MM.1S (cell line): ENCODE measurements at regions not wholly inside any gene's neighbourhood (a gene's known extent, or its start where the extent isn't known, plus 50 kb on each side); places are given as distances from the start of the nearest gene placed in this dataset.

Experiments used
- DNase-seq: peaks from one replicate; pipeline ENCODE4 v3.0.0-alpha.2; 2015
- H2AFZ ChIP-seq: fragments of 300-600 bp; sonication (generic); 2 replicates; pipeline ENCODE4 v1.6.0; 2016; ENCODE audit warnings: antibody characterized with exemption, low read length
- H3F3A ChIP-seq: fragments of 300-600 bp; sonication (generic); 2 replicates; pipeline ENCODE4 v1.6.1; 2016; ENCODE audit warnings: mild to moderate bottlenecking, antibody characterized with exemption, low read length, moderate library complexity, mixed read lengths; ENCODE audit not compliant: insufficient read depth
- H3K27ac ChIP-seq: fragments of 300-600 bp; sonication (generic); 2 replicates; pipeline ENCODE4 v1.5.1; 2016; ENCODE audit warnings: mild to moderate bottlenecking, low read length
- H3K27me3 ChIP-seq: fragments of 300-600 bp; sonication (generic); replicated peaks from 2 replicates; pipeline ENCODE4 v1.6.0; 2016; ENCODE audit warnings: low read length; ENCODE audit not compliant: insufficient read depth
- H3K36me3 ChIP-seq: fragments of 300-600 bp; sonication (generic); replicated peaks from 2 replicates; pipeline ENCODE4 v1.6.1; 2016; ENCODE audit warnings: mild to moderate bottlenecking, low read length, mixed read lengths; ENCODE audit not compliant: insufficient read depth
- H3K4me1 ChIP-seq: fragments of 300-600 bp; sonication (generic); 2 replicates; pipeline ENCODE4 v1.6.1; 2016; ENCODE audit warnings: low read length, mixed read lengths
- H3K4me2 ChIP-seq: fragments of 300-600 bp; sonication (generic); 2 replicates; pipeline ENCODE4 v1.6.0; 2016; ENCODE audit warnings: low read depth, low read length
- H3K4me3 ChIP-seq: fragments of 300-600 bp; sonication (generic); 2 replicates; pipeline ENCODE4 v1.5.1; 2016; ENCODE audit warnings: low read length, mixed read lengths
- H3K79me2 ChIP-seq: fragments of 300-600 bp; sonication (generic); 2 replicates; pipeline ENCODE4 v1.6.1; 2016; ENCODE audit warnings: mixed run types, low read length, mixed read lengths
- H3K9ac ChIP-seq: fragments of 300-600 bp; sonication (generic); 2 replicates; pipeline ENCODE4 v1.6.1; 2016; ENCODE audit warnings: low read length, mixed read lengths
- H3K9me2 ChIP-seq: fragments of 300-600 bp; sonication (generic); replicated peaks from 2 replicates; pipeline ENCODE4 v1.6.1; 2016; ENCODE audit warnings: mild to moderate bottlenecking, low read length, mixed read lengths; ENCODE audit not compliant: insufficient read depth
- H3K9me3 ChIP-seq: fragments of 300-600 bp; sonication (generic); replicated peaks from 2 replicates; pipeline ENCODE4 v1.6.1; 2016; ENCODE audit warnings: mild to moderate bottlenecking, low read length, mixed read lengths; ENCODE audit not compliant: insufficient read depth
- H4K20me1 ChIP-seq: fragments of 300-600 bp; sonication (generic); 2 replicates; pipeline ENCODE4 v1.6.1; 2016; ENCODE audit warnings: mild to moderate bottlenecking, low read length, moderate library complexity, mixed read lengths; ENCODE audit not compliant: insufficient read depth
- EZH2 ChIP-seq: fragments of 300-600 bp; sonication (generic); optimal IDR thresholded peaks from 2 replicates; pipeline ENCODE3; 2017; ENCODE audit warnings: low read depth, mild to moderate bottlenecking, antibody characterized with exemption, low read length, mixed read lengths
- EZH2phosphoT487 ChIP-seq: fragments of 300-600 bp; sonication (generic); IDR thresholded peaks from 2 replicates; pipeline ENCODE4 v1.6.1; 2018; ENCODE audit warnings: antibody characterized with exemption, low read length
- TF ChIP-seq, protein P1 (sequence below): fragments of 300-600 bp; sonication (generic); IDR thresholded peaks from 2 replicates; pipeline ENCODE4 v1.5.1; 2016; ENCODE audit warnings: antibody characterized with exemption, low read length, mixed read lengths

DNA sequence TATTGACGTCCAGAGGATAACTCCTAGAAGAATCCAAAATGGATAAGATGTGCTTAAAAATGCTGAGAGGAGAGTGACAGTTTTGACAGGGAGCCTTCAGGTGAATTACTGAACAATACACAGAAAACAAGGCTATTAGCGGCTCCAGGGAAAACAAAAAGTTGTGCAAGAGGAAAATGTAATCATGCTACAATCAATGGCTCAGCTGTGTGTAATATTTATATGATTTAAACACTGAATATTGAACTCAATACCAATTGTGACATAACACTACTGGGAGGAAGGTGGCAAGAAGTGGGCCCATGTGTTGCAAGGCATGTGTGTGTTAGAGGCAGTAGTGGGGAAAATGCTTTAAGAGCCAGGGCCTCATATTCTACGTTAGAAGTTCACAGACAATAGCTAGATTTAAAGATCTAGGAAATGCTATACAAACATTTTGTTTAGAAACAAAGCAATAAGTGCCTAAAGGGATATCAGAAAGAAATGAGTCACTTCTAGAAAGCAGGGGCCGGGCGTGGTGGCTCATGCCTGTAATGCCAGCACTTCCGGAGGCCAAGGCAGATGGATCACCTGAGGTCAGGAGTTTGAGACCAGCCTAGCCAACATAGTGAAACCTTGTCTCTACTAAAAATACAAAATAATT lies 253.2 kb upstream of the IRX5 start:
- H3K27me3 ChIP-seq: no peaks in the 10 kb centered on the region
- no peaks in the 10 kb centered on the region for H3K36me3 ChIP-seq
- no peaks in the 10 kb centered on the region for H4K20me1 ChIP-seq
- no peaks in the 10 kb centered on the region for H3K9me2 ChIP-seq
- no peak for DNase-seq
- H2AFZ ChIP-seq: no peak overlapping the region
- TF ChIP-seq, protein P1, sequence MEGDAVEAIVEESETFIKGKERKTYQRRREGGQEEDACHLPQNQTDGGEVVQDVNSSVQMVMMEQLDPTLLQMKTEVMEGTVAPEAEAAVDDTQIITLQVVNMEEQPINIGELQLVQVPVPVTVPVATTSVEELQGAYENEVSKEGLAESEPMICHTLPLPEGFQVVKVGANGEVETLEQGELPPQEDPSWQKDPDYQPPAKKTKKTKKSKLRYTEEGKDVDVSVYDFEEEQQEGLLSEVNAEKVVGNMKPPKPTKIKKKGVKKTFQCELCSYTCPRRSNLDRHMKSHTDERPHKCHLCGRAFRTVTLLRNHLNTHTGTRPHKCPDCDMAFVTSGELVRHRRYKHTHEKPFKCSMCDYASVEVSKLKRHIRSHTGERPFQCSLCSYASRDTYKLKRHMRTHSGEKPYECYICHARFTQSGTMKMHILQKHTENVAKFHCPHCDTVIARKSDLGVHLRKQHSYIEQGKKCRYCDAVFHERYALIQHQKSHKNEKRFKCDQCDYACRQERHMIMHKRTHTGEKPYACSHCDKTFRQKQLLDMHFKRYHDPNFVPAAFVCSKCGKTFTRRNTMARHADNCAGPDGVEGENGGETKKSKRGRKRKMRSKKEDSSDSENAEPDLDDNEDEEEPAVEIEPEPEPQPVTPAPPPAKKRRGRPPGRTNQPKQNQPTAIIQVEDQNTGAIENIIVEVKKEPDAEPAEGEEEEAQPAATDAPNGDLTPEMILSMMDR: no peak
- TF ChIP-seq EZH2 (no peak), EZH2phosphoT487 (no peak)
- no peak overlapping the region for H3K4me3 ChIP-seq
- no peaks in the 10 kb centered on the region for H3K9me3 ChIP-seq
- no peaks in the 10 kb centered on the region for H3K4me1 ChIP-seq
- H3K9ac ChIP-seq: no peak overlapping the region
- no peaks in the 10 kb centered on the region for H3K79me2 ChIP-seq
- no peaks in the 10 kb centered on the region for H3F3A ChIP-seq
- H3K27ac ChIP-seq: no peak overlapping the region
- H3K4me2 ChIP-seq: no peak overlapping the region

DNA sequence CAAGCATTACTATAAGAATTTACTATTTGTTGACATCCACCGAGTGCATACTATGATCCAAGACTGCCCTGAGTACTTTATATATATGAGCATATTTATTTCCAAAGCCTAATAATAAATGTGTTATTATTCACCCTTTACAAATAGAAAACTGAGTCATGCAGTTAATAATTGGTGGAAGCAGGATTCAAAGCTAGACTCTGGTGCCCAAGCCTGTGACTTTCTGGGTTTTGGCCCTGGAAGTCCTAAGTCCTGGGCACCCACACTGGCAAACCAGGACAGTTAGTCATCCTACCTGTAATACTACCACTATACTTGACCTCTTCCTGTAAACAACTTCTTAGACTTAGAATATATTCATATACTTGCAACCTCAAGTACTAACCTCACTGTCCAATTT lies 257.4 kb upstream of the IRX5 start:
- Histone ChIP-seq H2AFZ (no peak overlapping the region), H3K4me2 (no peak overlapping the region), H3K4me1 (no peaks in the 10 kb centered on the region), H3K4me3 (no peak overlapping the region), H3K9ac (no peak overlapping the region), H3K27me3 (no peaks in the 10 kb centered on the region), H3K36me3 (no peaks in the 10 kb centered on the region), H3K79me2 (no peaks in the 10 kb centered on the region), H3K9me3 (no peaks in the 10 kb centered on the region), H3F3A (no peaks in the 10 kb centered on the region), H3K27ac (no peak overlapping the region), H4K20me1 (no peaks in the 10 kb centered on the region), H3K9me2 (no peaks in the 10 kb centered on the region)
- TF ChIP-seq EZH2 (no peak), EZH2phosphoT487 (no peak)
- TF ChIP-seq, protein P1: no peak
- DNase-seq: no peak

DNA sequence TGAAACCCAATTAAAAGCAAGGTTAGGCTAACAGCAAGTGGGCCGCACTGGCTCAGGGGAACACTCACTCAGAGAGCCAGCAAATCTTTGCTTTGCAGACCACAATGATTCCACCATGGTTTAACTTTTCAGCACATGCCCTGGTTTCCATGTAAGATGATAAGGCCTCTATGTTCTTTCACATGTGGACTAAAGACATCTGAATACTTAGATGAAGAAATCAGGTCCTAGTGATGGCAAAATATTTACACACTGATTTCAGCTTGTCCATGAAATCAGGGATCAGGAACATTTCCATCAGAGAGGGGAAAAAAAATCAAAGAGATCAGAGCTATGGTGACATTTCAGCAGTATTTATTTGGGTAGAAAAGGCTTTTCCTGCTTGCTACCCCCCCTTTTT lies 258.2 kb upstream of the IRX5 start:
- no peak overlapping the region for H2AFZ ChIP-seq
- H3K4me2 ChIP-seq: no peak overlapping the region
- H3K27ac ChIP-seq: no peak overlapping the region
- H3K79me2 ChIP-seq: no peaks in the 10 kb centered on the region
- no peaks in the 10 kb centered on the region for H3K9me2 ChIP-seq
- TF ChIP-seq EZH2: no peak
- H4K20me1 ChIP-seq: no peaks in the 10 kb centered on the region
- DNase-seq: no peak
- no peaks in the 10 kb centered on the region for H3K27me3 ChIP-seq
- H3K4me1 ChIP-seq: no peaks in the 10 kb centered on the region
- H3K9me3 ChIP-seq: no peaks in the 10 kb centered on the region
- no peak overlapping the region for H3K9ac ChIP-seq
- H3K4me3 ChIP-seq: no peak overlapping the region
- no peaks in the 10 kb centered on the region for H3K36me3 ChIP-seq
- no peaks in the 10 kb centered on the region for H3F3A ChIP-seq

DNA sequence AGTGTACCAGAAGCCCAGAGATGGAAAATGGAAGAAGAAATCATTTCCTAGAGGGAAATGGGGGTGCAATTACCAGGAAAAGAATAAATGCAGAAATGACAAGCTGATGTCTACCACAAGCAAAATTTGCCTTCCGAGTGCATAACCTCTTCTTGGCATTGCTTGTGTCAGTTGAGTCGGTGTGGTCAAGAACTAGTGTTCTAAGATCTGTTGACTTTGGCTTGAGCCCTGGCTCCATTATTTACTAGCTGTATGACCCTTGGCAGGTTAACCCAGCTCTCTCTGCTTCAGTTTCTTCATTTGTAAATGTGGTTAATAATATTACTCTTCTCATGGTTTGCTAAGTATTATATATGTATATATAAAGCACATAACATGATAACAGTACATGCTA lies 273.0 kb upstream of the IRX5 start:
- Histone ChIP-seq H3K4me3 (no peak overlapping the region), H3K79me2 (no peaks in the 10 kb centered on the region), H2AFZ (no peak overlapping the region), H3K9me2 (no peaks in the 10 kb centered on the region), H3K9ac (no peak overlapping the region), H3K9me3 (no peaks in the 10 kb centered on the region), H3K27ac (no peak overlapping the region), H3K4me1 (no peaks in the 10 kb centered on the region), H3K4me2 (no peak overlapping the region), H3K36me3 (no peaks in the 10 kb centered on the region), H3K27me3 (no peaks in the 10 kb centered on the region), H4K20me1 (no peaks in the 10 kb centered on the region), H3F3A (no peaks in the 10 kb centered on the region)
- no peak for DNase-seq
- TF ChIP-seq, protein P1: no peak
- TF ChIP-seq EZH2 (no peak), EZH2phosphoT487 (no peak)
